ENCODE measurements at regions not wholly inside any gene's neighbourhood (a gene's known extent, or its start where the extent isn't known, plus 50 kb on each side); places are given as distances from the start of the nearest gene placed in this dataset.
"Not testable (repeated sequence)": the region's sequence is repeated elsewhere in the genome, so short reads cannot be mapped to it uniquely, and the experiment has no call there.

DNA sequence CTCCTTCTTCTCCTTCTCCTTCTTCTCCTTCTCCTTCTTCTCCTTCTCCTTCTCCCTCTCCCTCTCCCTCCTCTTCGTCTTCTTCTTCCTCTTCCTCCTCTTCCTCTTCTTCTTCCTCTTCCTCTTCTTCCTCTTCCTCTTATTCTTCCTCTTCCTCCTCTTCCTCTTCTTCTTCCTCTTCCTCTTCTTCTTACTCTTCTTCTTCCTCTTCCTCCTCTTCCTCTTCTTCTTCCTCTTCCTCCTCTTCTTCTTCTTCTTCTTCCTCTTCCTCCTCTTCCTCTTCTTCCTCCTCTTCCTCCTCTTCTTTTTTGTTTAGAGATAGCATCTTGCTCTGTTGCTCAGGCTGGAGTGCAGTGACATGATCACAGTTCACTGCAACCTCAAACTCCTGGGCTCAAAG lies 97.7 kb upstream of the MPHOSPH6 start:
- TF ChIP-seq CTCF, POLR2AphosphoS5, POLR2A (IDR thresholded peaks at IDR 0.05): not testable (repeated sequence)

All from upper lobe of left lung (tissue), 4 donors.